GM10266 (cell line): ENCODE measurements at regions not wholly inside any gene's neighbourhood (a gene's known extent, or its start where the extent isn't known, plus 50 kb on each side); places are given as distances from the start of the nearest gene placed in this dataset.

ENCODE experiments used
- DNase-seq: peaks from one replicate; pipeline ENCODE4 v3.0.0; 2012; ENCODE audit errors: extremely low spot score
- CTCF ChIP-seq: IDR thresholded peaks from 2 replicates; pipeline ENCODE4 v1.5.1; 2012; ENCODE audit warnings: mild to moderate bottlenecking, low read depth; ENCODE audit not compliant: control insufficient read depth, insufficient read depth; ENCODE audit errors: missing control alignments

- TF ChIP-seq CTCF: no peak
- DNase-seq: no peak
These were observed 456.3 kb upstream of the ARRDC4 start for GRCh38 chr15:97504031-97504792.

GRCh38 chr15:97517737-97518136 is 442.8 kb upstream of the ARRDC4 start:
- no peak for TF ChIP-seq CTCF
- DNase-seq: no peak

- TF ChIP-seq CTCF: no peak
- DNase-seq: no peak
These were observed 439.8 kb upstream of the ARRDC4 start for GRCh38 chr15:97520689-97521088.

- TF ChIP-seq CTCF: no peak
- no peak for DNase-seq
These were observed 438.9 kb upstream of the ARRDC4 start for GRCh38 chr15:97521381-97522285.

- no peak for TF ChIP-seq CTCF
- no peak for DNase-seq
These were observed 438.2 kb upstream of the ARRDC4 start for GRCh38 chr15:97522347-97522746.

- no peak for TF ChIP-seq CTCF
- DNase-seq: no peak
These were observed 434.7 kb upstream of the ARRDC4 start for GRCh38 chr15:97525809-97526208.

- no peak for TF ChIP-seq CTCF
- DNase-seq: no peak
These were observed 432.3 kb upstream of the ARRDC4 start for GRCh38 chr15:97528238-97528637.
